Osteocyte (in vitro differentiated cells): ENCODE measurements at regions not wholly inside any gene's neighbourhood (a gene's known extent, or its start where the extent isn't known, plus 50 kb on each side); places are given as distances from the start of the nearest gene placed in this dataset.

Source experiments
- DNase-seq: peaks from one replicate; pipeline ENCODE4 v3.0.0; 2021; ENCODE audit warnings: mixed read lengths; ENCODE audit not compliant: unreplicated experiment; ENCODE audit errors: extremely low spot score
- H3K27ac Mint-ChIP-seq: one replicate; pipeline ENCODE4 v1.8.0; 2021; ENCODE audit warnings: mild to moderate bottlenecking, mixed read lengths; ENCODE audit not compliant: unreplicated experiment
- H3K27me3 Mint-ChIP-seq: one replicate; pipeline ENCODE4 v1.8.0; 2021; ENCODE audit warnings: mixed read lengths; ENCODE audit not compliant: unreplicated experiment
- H3K36me3 Mint-ChIP-seq: one replicate; pipeline ENCODE4 v1.8.0; 2021; ENCODE audit warnings: mixed read lengths; ENCODE audit not compliant: unreplicated experiment
- H3K4me1 Mint-ChIP-seq: one replicate; pipeline ENCODE4 v1.8.0; 2021; ENCODE audit warnings: mixed read lengths; ENCODE audit not compliant: unreplicated experiment
- H3K4me3 Mint-ChIP-seq: one replicate; pipeline ENCODE4 v1.8.0; 2021; ENCODE audit warnings: mild to moderate bottlenecking, moderate library complexity, mixed read lengths; ENCODE audit not compliant: unreplicated experiment
- H3K9me3 Mint-ChIP-seq: one replicate; pipeline ENCODE4 v1.8.0; 2021; ENCODE audit warnings: mixed read lengths; ENCODE audit not compliant: unreplicated experiment
- TF ChIP-seq, protein P1 (sequence below): fragments of 200-600 bp; sonication (generic); IDR thresholded peaks from 2 replicates; pipeline ENCODE4 v1.5.0; 2021; ENCODE audit warnings: antibody characterized with exemption, mild to moderate bottlenecking, moderate library complexity

DNA sequence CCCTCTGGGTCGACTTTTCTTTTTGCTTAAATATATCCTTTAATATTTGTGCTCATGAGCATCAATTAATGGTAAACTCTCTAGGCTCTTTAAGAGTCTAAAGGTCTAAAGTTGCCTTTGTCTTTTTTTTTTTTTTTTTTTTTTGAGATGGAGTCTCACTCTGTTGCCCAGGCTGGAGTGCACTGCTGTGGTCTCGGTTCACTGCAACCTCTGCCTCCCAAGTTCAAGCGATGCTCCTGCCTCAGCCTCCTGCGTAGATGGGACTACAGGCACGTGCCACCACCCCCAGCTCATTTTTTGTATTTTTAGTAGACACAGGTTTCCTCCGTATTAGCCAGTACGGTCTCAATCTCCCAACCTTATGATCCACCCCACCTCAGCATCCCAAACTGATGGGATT lies 122.0 kb upstream of the TMEM170B start:
- Mint-ChIP-seq H3K9me3 (no peaks in the 10 kb centered on the region), H3K27ac (no peak overlapping the region), H3K4me1 (peaks cover 4% of the 10 kb centered on the region), H3K27me3 (no peaks in the 10 kb centered on the region), H3K36me3 (no peaks in the 10 kb centered on the region), H3K4me3 (no peak overlapping the region)
- no peak for DNase-seq
- TF ChIP-seq, protein P1, sequence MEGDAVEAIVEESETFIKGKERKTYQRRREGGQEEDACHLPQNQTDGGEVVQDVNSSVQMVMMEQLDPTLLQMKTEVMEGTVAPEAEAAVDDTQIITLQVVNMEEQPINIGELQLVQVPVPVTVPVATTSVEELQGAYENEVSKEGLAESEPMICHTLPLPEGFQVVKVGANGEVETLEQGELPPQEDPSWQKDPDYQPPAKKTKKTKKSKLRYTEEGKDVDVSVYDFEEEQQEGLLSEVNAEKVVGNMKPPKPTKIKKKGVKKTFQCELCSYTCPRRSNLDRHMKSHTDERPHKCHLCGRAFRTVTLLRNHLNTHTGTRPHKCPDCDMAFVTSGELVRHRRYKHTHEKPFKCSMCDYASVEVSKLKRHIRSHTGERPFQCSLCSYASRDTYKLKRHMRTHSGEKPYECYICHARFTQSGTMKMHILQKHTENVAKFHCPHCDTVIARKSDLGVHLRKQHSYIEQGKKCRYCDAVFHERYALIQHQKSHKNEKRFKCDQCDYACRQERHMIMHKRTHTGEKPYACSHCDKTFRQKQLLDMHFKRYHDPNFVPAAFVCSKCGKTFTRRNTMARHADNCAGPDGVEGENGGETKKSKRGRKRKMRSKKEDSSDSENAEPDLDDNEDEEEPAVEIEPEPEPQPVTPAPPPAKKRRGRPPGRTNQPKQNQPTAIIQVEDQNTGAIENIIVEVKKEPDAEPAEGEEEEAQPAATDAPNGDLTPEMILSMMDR = no peak

DNA sequence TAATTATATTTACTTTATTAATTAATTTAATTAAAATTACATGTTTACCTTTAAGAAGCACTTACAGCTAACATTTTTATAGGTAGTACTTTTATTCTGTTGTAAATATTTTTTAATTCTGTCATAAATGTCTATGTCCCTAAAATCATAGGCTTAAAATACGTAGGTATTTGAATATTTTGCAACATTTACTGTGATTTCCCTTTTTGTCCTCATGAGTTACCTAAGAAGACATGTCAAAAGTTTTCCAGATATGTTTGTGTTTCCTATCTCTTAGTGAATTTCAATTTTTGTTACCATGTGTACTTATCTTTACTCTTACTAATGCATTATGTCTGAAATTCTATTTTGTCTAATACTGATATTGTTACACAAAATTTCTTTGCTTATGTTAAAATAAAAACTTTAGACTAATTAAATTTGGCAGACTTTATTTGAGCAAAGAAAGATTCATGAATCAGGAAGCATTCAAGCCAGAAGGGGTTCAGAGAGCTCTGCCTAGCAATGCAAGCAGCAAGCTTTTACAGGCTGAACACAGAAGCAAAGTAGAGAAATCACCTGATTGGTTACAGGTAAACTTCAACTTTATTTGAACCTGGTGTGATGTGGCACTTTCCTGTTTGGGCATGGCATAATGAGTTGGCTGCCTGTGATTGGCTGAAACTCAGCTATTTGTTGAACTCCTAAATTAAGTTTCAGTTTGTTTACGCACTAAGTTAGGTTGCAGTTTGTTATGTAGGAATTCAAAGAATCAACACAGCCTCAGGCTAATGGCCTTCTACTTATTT lies 123.2 kb upstream of the TMEM170B start:
- DNase-seq = no peak
- H3K27ac Mint-ChIP-seq = no peak overlapping the region
- H3K36me3 Mint-ChIP-seq = no peaks in the 10 kb centered on the region
- no peaks in the 10 kb centered on the region for H3K27me3 Mint-ChIP-seq
- H3K4me3 Mint-ChIP-seq = no peak overlapping the region
- TF ChIP-seq, protein P1 = no peak
- peaks cover 6% of the 10 kb centered on the region for H3K4me1 Mint-ChIP-seq
- no peaks in the 10 kb centered on the region for H3K9me3 Mint-ChIP-seq

DNA sequence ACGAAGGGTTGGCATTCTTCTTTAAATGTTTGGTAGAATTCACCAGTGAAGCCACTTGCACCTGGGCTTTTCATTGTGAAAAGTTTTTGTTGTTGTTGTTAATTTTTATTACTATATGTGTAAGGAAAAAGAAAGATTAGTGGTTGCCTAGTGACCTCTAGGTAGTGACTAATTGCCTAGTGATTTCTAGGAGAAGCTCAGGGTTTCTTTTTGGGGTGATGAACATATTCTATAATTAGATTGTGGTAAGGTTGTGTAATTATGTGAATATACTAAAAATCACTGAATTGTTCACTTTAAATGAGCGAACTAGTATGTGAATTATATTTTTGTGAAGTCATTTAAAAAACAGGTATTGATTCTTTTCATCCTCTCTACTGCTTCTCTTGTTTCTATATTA lies 123.8 kb upstream of the TMEM170B start:
- no peaks in the 10 kb centered on the region for H3K36me3 Mint-ChIP-seq
- H3K4me1 Mint-ChIP-seq = peaks cover 7% of the 10 kb centered on the region
- no peak overlapping the region for H3K27ac Mint-ChIP-seq
- H3K27me3 Mint-ChIP-seq = no peaks in the 10 kb centered on the region
- no peak overlapping the region for H3K4me3 Mint-ChIP-seq
- TF ChIP-seq, protein P1 = no peak
- H3K9me3 Mint-ChIP-seq = no peaks in the 10 kb centered on the region
- DNase-seq = no peak

DNA sequence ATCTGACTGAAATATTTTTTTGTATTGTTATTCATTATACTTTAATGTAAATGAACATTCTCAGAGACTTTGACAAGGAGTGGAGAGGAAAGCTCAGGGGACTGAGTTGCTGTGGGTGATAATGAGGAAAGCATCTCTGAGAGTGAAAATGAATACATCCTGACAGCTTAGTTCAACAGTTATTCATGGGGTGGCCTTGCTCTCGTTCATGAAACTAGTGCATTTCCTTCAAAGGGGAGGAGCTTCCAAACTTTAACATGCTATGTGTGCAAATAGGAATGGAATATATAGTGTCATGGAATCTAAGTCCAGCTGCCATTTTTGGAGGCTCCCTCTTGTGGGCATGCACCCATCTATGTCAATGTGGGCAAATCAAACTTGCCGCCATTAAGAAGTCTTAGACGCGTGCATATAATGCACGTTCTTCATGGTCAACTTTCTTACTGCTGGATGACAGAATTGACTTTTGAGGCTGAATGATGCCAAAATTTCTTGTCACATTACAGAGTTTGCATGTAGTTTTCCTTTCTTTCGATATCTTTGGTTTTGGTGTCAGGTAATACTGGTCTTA lies 124.3 kb upstream of the TMEM170B start:
- H3K4me3 Mint-ChIP-seq = no peak overlapping the region
- H3K9me3 Mint-ChIP-seq = no peaks in the 10 kb centered on the region
- no peaks in the 10 kb centered on the region for H3K27me3 Mint-ChIP-seq
- no peak for DNase-seq
- TF ChIP-seq, protein P1 = peak; percentile 19
- H3K36me3 Mint-ChIP-seq = no peaks in the 10 kb centered on the region
- no peak overlapping the region for H3K27ac Mint-ChIP-seq
- peaks cover 7% of the 10 kb centered on the region for H3K4me1 Mint-ChIP-seq

DNA sequence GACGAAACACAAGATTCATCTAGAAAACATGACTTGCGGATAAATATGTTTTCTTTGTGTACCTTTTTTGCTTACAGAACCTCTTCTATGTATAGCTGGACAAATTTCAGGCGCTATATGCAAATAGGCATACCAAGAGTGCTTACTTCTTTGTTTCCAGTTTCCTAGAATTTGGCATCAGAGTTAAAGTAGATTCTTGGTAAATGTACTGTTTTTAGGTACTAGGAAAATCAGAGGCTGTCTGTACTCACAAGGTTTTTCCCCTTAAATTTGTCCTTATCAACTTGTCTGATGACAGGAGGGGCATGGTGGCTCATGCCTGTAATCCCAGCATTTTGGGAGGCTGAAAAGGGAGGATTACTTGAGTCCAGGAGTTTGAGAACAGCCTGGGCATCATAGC lies 124.9 kb upstream of the TMEM170B start:
- Mint-ChIP-seq H3K4me3 (no peak overlapping the region), H3K27ac (no peak overlapping the region), H3K4me1 (peaks cover 7% of the 10 kb centered on the region), H3K27me3 (no peaks in the 10 kb centered on the region), H3K36me3 (no peaks in the 10 kb centered on the region), H3K9me3 (no peaks in the 10 kb centered on the region)
- DNase-seq = no peak
- TF ChIP-seq, protein P1 = no peak
